ENCODE measurements at regions not wholly inside any gene's neighbourhood (a gene's known extent, or its start where the extent isn't known, plus 50 kb on each side); places are given as distances from the start of the nearest gene placed in this dataset.

DNA sequence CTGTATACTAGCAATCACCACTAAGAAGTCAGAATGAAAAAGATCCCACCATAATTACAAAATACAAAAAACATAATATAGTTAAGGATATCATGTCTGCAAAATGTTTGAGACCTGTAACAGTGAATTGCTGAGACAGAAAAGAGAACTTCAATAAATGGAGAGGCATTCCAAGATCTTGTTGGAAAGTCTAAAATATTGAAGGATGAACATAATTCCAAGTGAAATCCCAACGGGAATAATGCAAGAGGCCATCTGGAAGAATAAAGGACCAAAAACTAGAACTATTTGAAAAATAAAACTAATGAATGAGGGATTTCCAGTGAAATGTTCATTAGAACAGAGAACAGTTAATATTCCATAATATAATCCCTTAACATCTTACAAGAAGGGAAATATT, 110.9 kb downstream of the COL6A6 start:
- TF ChIP-seq, protein P1, sequence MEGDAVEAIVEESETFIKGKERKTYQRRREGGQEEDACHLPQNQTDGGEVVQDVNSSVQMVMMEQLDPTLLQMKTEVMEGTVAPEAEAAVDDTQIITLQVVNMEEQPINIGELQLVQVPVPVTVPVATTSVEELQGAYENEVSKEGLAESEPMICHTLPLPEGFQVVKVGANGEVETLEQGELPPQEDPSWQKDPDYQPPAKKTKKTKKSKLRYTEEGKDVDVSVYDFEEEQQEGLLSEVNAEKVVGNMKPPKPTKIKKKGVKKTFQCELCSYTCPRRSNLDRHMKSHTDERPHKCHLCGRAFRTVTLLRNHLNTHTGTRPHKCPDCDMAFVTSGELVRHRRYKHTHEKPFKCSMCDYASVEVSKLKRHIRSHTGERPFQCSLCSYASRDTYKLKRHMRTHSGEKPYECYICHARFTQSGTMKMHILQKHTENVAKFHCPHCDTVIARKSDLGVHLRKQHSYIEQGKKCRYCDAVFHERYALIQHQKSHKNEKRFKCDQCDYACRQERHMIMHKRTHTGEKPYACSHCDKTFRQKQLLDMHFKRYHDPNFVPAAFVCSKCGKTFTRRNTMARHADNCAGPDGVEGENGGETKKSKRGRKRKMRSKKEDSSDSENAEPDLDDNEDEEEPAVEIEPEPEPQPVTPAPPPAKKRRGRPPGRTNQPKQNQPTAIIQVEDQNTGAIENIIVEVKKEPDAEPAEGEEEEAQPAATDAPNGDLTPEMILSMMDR (IDR thresholded peaks at IDR 0.05) = no peak
- TF ChIP-seq EP300 (IDR thresholded peaks at IDR 0.05) = no peak
- TF ChIP-seq POLR2A (IDR thresholded peaks at IDR 0.05) = no peak
- no peak for DNase-seq (ENCODE audit: low spot score in 2 of 2)
- WGBS, 2 donors = 77 to 78% methylated on average over 1 of the region's 1 CpG
- Histone ChIP-seq H3K9me3 (no peaks in the 10 kb centered on the region), H3K4me3 (no peak overlapping the region), H3K4me1 (no peaks in the 10 kb centered on the region), H3K27ac (no peak overlapping the region), H3K27me3 (no peaks in the 10 kb centered on the region), H3K36me3 (no peaks in the 10 kb centered on the region)
